HuH-7.5 (cell line): ENCODE measurements at regions not wholly inside any gene's neighbourhood (a gene's known extent, or its start where the extent isn't known, plus 50 kb on each side); places are given as distances from the start of the nearest gene placed in this dataset.

Source experiments
- DNase-seq: peaks from one replicate; pipeline ENCODE4 v3.0.0; 2011; ENCODE audit warnings: low spot score

DNA sequence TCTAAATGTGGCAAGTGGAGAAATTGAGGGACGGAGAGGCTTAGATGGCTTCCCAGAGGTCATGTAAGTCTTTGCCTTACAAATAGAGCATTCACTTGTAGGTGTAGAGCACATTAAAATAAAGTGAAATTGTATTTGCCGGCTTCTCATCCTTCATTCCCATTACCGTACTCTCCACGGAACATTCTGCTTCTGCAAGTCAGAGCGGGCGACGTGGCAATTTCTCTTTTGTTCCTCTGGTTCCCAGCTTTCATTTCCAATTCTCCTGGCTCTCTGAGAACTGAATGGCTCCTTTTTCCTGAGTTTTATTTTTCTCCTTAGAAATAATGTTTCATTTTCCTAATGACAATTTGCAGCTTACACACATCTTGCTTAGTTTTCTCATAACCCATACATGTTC is 51.3 kb upstream of the PFKP start:
- no peak for DNase-seq

GRCh38 chr10:3014968-3015367 is 52.4 kb upstream of the PFKP start:
- no peak for DNase-seq

DNA sequence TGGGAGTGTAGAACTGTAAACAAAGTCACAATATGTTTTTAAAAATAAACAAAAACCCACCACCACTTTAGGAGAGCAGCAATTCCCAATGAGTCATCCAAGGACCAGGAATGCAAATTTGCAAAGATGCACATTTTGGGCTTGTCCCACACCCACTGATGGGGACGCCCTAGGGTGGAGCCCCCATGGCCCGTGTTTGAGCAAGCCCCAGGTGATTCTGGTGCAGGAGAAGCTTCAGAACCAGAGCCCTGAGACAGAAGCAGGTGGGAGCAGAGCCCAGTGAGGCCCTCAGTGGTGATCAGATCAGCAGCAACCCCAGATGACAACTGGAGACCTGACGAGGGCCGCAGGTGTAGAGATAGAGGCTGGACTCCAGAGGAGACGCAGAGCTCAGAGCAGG is 55.1 kb upstream of the PFKP start:
- no peak for DNase-seq

GRCh38 chr10:3010816-3011460 is 56.4 kb upstream of the PFKP start:
- no peak for DNase-seq

DNA sequence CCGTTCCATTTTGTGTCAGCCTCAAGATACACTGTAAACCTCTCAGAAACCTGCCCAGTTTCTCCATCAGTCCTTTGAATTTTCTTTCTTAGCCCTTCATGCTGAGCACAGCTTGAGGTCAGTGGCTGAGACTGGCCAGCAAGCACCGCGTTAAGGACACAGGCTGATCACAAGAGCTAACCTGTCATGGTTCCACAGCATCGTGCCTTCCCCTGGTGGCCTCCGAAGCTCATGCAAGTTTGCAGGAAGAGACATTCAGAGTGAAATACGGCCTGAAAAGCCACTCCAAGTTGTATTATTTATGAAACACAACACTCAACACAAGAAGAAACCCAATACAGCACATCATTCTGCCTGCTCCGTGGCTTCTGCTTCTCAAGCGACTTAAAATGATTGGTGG is 57.0 kb upstream of the PFKP start:
- no peak for DNase-seq

- DNase-seq: no peak
Observed at GRCh38 chr10:3009341-3009740, 58.0 kb upstream of the PFKP start.

DNA sequence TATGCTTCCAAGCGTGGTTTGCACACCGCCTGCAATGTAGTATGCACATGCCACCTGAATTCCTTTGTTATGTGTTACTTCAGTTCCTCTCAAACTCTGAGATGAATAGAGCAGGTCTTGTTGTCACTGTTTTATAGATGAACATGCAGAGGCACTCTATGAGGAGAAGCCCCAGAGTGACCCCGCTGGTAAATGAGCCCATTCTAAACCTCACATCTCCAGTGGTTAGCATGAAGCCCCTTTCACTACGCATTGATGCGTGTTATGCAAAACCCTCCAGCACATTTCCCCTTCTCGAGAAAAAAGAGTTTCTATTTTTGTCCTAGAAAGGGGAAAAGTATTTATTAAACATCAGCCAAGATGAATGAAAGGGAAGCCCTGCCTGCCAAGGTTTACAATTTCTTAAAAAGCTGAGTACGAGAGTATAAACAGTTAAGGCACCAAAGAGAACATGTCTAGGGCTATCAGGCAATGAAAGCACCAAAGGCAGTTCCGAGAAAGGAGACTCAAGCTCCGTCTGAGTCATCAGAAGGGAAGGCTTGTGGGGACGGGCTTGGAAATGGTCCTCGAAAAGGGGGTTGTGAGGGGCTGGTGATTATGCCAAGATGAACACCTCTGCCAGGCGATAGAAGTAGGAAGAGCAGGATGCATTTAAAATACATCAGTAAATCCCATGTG is 58.7 kb upstream of the PFKP start:
- DNase-seq: no peak

DNA sequence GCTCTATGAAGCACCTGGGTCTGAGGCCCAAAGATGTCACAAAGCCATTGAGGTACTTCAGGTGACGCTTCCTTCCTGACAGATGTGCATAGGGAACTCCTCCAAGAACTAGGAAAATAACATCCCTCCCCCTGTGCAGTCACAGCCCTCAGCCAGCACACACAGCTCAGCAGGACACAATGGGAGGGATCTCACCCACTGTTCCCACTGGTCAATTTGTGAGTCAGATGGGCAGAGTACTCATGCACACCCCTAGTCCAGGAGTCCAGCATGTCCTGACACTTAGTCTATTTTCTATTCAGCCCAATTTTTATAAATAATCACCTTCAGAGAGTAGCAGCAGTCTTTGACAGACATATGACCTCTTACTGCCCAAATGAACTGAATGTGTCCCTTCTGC is 60.7 kb upstream of the PFKP start:
- DNase-seq: no peak

DNA sequence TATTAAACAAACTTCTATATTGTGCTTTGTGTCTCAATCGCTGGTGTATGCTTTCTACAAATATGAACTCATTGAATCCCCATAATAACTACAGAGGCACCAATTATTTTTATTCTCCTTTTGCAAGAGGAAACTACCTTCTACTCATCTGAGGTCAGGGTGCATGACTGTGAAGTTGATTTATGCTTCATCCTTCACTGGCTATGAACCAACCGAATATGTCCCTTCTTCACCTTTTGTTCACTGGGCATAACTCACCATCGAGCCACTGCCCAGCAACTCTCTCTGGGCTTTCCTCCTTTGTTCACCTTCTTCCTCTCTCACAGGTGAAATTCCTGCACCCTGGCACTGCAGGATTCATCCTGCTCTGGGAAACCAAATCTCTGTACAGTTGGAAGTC is 61.3 kb upstream of the PFKP start:
- no peak for DNase-seq

- DNase-seq: no peak
Observed at GRCh38 chr10:3002304-3002703, 65.0 kb upstream of the PFKP start.

DNA sequence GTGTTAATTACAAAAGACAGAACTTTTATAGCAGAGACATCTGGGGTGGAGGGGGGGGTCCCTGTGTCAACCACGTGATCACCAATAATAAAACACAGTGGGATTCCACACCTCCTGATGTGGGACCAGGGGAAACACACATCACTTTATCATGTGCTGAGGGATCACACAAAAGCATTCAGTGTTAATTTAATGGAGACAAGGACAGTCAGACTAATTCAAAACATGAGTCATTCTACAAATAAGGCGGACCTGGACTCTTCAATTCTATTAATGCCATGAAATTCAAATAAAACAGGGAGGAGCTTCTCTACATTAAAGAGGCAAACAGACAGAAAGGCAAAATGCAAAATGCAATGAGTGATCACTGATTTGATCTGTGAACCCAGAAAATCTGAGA is 67.3 kb upstream of the PFKP start:
- no peak for DNase-seq

DNA sequence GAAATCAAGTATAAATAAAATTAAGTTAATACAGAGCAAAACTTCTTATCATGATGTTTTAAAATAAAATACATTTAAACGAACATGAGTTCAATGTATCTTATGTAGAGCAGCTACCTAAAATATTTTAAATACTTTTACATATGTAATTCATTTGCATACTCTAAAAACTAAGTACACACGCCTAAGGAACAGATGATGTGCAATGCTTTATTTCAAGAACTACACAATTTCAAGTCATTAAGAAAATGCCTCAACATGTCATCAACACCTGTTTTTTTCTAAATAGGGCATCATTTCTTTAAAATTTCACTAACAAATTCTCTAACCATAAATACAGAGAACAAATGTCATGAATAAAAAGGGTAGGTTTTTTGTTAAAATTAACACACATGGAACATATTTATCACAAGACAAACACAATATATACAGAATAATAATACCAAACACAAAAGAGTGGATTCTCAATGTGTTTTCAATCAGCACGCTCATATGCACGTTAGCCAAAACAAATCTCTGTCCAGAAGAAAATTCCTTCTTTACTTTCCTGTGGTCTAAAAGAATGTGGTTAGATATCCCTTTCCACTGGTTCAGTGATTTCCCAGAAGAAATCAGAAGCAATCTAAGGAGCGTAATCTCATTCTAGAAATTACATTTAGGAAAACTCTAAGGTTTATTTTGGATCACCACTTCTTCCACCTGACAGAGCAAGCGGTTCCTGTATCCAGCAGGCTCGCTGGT is 73.0 kb upstream of the PFKP start:
- no peak for DNase-seq

GRCh38 chr10:2993636-2994035 is 73.7 kb upstream of the PFKP start:
- no peak for DNase-seq

DNA sequence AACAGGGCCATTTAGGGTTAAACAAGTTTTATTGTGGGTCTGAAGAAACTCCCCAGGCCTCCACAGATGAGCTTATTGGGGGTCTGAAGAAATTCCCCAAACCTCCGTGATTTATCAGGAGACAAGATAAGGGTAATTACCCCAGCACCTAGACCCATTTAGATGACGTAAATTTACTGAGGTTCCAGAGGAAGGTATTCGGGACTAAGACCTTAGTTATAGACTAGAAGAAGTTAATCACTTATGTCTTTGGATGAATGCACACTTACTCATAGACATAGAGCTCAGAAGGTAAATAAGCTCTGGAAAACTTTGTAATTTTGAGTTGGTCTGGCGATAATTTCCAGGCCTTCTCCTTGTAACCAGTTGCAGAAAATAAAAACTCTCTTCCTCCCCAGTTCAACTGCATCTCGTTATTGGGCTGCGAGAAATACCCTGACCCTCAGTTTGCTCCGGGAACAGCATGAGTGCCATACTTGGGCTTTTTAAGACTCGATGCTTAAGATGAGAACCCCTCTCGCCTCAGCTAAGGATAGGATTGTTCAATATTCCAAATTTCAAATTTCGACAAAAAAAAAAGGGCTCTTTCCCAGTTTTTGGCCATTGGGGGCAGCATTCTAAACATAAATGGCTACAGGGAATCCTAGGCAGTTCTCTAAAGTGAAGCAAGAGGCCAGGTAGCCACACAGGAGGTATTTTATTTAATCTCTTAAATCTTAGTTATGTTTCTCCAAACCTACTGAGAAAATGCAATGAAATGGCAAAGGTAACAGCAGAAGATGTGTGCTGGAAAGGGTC is 74.7 kb upstream of the PFKP start:
- DNase-seq: no peak

- DNase-seq: no peak
Observed at GRCh38 chr10:2990764-2991163, 76.6 kb upstream of the PFKP start.

DNA sequence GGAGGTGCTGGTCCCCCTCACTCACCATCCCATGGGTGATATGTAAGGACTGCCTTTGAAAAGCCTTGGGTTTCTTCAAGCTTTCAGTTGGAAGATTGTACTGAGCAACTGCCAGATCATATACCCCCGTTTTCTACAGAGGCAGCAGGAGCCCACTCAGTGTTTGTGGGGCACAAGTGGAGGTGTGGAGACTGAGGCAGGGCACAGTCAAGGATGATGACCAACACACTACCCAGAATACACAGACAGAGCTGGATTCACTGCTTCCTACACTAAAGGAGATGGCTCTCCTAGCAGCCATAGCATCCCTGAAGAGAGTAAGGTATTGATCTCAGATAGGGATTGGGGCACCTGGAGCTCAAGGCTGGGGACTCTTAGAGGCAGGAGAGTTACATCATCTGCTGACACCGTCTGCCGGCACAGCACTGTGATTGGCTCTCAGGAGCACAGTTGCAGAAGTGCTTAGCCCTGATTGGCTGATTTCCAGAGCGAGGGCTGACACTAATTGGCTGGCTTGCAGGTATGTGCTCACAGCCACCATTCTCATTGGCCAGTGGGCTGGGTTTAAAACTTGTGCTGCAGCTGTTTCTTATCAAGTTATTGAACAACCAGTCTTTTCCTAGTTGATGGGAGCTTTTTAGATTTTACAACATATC is 77.9 kb upstream of the PFKP start:
- DNase-seq: no peak

DNA sequence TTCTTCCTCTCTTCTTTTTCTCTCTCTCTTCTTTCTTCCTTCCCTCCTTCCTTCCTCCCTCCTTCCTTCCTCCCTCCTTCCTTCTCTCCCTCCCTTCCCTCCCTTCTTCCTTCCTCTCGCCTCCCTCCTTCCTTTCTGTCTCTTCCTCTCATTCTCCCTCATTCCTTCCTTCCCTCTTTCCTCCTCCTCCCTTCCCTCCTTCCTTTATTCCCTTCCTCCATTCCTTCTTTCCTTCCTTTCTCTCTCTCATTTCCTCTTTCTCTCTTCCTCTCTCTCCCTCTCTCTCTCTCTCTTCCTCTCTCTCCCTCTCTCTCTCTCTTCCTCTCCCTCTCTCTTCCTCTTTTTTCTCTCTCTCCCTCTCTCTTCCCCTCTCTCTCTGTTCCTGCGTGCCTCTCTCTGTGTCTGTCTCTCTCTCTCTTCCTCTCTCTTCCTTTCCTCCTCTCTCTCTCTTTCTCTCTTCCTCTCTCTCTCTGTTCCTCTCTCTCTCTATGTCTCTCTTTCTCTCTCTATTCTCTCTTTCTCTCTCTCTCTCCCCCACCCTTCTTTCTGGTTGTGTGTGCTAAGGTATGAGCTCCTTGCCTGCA is 80.1 kb upstream of the PFKP start:
- DNase-seq: no peak

GRCh38 chr10:2986391-2986801 is 81.0 kb upstream of the PFKP start:
- DNase-seq: no peak

GRCh38 chr10:2985729-2986232 is 81.6 kb upstream of the PFKP start:
- no peak for DNase-seq

- DNase-seq: no peak
Observed at GRCh38 chr10:2984682-2985081, 82.7 kb upstream of the PFKP start.

- DNase-seq: no peak
Observed at GRCh38 chr10:2982146-2982545, 85.2 kb upstream of the PFKP start.
